Inflammatory macrophage (primary cell): ENCODE measurements at regions not wholly inside any gene's neighbourhood (a gene's known extent, or its start where the extent isn't known, plus 50 kb on each side); places are given as distances from the start of the nearest gene placed in this dataset.

Source experiments
- DNase-seq, 2 donors: peaks; one replicate each; pipeline ENCODE4 v3.0.0-alpha.2; 2020 to 2022

DNA sequence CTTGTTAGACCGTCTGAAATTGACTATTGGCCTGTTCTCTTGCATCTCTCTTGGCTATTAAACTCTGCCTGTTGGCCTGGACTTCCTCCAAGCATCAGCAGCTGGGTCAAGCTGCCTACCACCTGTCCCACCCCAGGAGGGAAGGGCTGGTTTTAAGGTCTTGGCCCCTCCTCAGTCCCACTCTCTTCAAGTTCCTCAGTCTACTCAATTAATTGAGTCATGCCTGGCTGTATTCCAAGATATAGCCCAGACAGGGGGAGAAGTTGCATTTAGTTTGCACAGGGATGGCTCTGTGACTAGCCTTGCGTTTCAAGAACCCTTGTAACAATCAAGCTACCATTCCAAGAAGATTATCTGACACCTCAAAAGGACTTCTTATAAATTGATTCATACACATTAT lies 113.8 kb upstream of the GLI3 start:
- DNase-seq: no peak

- no peak for DNase-seq
Measured at GRCh38 chr7:42348631-42349030, 111.6 kb upstream of the GLI3 start.

GRCh38 chr7:42348071-42348470 lies 111.1 kb upstream of the GLI3 start:
- no peak for DNase-seq

DNA sequence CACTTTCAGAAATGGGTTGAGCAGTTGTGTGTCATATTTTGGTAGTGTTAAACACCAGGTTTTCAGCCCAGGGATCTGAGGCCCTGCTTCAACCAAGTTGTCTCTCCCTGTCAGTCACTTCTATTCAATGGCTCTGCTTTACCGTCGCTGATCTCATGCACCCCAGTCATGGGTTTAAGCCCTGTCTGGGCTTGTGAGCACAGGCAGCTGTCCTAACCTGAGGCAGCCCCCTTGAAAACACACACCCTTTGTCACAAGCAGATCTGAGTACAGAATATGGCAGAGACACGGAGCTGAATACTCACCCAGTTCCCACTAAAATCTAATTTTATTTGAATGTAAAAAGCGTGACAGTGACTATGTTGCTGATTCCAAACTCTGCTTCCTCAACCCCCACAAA lies 110.6 kb upstream of the GLI3 start:
- no peak for DNase-seq

DNA sequence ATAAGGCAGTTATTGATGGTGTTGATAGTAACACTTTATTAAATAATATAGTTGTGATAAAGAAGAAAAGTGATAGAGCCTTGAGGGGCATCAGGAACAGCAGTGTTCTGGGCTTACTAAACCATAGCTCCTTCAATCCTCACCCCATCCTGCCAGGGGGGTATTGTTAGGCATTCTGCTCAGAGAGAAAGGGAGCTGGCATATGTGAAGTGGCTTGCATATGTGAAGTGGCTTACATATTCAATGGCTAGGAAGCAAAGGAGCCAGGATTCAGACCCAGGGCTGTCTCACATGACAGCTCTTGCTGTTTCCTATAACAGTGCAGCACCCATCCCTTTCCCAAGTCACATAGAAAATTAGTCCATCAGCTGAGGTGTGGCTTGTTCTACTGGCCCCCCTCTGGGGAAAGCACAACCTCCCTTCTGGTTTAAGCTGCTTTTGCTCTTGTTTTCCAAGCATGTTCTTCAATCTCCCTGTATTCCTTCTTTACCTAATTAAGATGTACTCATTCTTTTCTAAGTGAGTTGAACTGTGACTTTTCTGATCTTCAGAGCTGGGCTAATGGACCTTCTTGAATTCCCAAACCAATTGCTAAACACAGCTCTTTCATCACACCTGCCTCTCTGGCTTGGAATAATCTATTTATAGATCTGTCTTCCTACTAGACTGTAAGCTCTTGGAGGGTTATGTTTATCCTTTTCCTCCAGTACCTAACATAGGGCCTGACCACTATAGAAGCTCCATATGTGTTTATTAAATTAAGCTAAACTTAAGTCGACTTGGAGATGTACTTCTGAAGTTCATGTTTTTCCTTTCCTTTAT lies 108.7 kb upstream of the GLI3 start:
- DNase-seq: no peak

DNA sequence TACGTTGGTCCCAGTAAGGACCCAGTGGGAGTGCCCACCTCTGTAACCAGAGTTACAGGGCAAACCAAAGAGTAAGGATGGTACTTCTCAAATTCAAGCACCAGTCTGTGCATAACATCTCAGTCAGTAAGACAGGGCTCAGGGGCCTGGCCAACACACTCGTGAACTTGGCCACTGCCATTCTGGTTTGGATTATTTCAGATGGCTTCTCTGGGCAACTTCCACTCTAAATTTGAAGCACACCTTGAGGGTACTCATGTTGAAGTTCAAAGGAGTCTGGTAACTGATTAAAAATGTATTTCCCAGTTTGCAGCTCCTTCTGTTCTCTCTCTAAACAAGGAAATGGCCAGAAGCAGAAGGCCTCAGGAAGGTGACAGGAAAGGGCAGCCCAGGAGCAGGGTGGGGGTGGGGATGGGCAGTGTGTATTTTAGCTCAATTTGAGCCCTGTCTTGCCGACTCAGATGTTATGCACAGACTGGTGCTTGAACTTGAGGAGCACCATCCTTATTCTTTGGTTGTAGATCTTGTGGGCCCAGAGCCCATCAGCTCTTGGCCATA lies 107.3 kb upstream of the GLI3 start:
- DNase-seq: no peak

GRCh38 chr7:42342381-42342780 lies 105.4 kb upstream of the GLI3 start:
- no peak for DNase-seq

DNA sequence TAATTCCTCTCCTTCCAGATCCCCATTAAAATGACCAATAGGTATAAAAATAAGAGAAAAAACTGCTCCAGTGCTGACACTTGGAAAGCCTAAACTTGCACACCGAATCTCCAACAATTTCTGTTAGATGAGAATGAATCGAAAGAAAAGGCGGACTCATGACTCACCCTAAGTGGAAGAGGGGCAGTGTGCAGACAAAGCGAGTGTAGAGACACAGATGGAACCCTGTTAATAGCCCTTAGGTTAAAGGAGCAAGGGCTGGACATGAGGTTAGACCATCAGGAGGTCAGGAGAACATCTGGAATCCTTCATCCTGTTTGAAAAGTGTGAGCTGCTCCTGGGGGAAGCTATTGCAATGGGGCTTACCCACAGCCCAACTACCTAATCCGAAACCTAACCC lies 103.4 kb upstream of the GLI3 start:
- DNase-seq: no peak

DNA sequence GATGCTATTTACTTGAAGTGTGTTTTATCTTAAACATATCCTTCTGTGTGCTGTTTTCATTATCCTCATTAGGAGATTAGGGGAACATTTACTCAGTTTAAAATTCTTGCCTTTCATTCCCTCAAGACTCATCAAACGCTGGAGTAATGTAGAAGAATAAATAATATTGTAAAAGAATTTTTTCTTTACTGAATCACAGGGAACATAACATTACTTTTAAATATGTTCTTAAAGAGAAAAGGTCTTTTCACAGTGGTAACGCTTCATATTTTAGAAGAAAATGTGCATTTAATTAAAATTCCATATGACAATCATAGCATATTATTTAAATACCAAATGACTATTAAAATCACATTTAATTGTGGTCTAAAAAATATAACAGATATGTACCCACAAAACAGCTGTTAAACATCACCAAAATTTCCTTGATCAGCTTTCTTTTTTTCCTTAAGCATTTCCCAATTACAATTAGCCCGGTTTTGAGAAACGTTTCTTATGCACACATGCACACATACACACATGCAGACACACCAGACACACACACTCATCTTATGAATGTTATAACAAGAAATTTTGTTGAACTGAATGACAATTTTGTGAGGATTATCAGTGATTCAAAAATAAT lies 102.0 kb upstream of the GLI3 start:
- no peak for DNase-seq

GRCh38 chr7:42338231-42338915 lies 101.4 kb upstream of the GLI3 start:
- no peak for DNase-seq

GRCh38 chr7:42337225-42337905 lies 100.4 kb upstream of the GLI3 start:
- DNase-seq: no peak

- DNase-seq: no peak
Measured at GRCh38 chr7:42332605-42333222, 95.7 kb upstream of the GLI3 start.

DNA sequence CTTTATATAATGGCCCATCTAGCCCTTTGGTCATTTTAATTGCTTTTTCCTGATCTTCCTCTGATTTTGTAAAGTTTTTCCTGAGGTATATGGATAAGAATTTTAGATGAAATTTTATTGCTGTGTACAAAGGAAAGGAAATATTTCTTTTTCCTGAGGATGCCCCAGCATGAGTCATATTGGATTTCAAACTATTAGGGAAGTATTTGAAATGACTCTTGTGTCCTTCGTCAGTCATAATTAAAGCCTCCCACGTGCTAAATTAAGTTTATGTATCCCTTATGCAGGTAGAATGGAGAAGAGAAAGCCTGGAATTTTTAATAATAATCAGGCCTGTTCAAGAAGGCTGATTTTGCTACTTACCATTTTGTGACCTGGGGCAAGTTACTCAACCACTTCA lies 82.6 kb upstream of the GLI3 start:
- DNase-seq: no peak

GRCh38 chr7:42315631-42316030 lies 78.6 kb upstream of the GLI3 start:
- no peak for DNase-seq

- no peak for DNase-seq
Measured at GRCh38 chr7:42315103-42315502, 78.1 kb upstream of the GLI3 start.

GRCh38 chr7:42314696-42315095 lies 77.7 kb upstream of the GLI3 start:
- DNase-seq: no peak

- no peak for DNase-seq
Measured at GRCh38 chr7:42311195-42311594, 74.2 kb upstream of the GLI3 start.

- no peak for DNase-seq
Measured at GRCh38 chr7:42292991-42293521, 56.0 kb upstream of the GLI3 start.

DNA sequence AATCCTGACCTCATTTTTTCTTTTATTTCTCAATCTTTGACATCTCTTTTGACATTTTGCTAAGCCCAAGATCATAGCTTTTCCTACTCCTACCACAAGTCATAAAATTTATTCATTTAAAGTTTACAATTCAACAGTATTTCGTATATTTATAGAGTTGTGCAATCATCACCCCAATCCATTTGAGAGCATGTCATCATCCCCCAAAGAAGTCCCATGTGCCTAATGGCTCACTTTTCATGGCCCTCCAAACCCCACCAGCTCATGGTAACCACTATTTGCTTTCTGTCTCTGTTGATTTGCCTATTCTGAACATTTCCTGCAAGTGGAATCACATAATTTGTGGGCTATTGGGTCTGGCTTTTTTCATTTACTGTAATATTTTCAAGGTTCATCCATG lies 52.5 kb upstream of the GLI3 start:
- no peak for DNase-seq
